Erythroblast (primary cell): ENCODE measurements at regions not wholly inside any gene's neighbourhood (a gene's known extent, or its start where the extent isn't known, plus 50 kb on each side); places are given as distances from the start of the nearest gene placed in this dataset.

Experiments
- GATA1 ChIP-seq: IDR thresholded peaks from 2 replicates; pipeline ENCODE4 v1.6.1; 2011; ENCODE audit warnings: low read depth, mild to moderate bottlenecking, control low read depth, low read length, moderate library complexity
- POLR2A ChIP-seq: IDR thresholded peaks from 2 replicates; pipeline ENCODE4 v1.6.1; 2011; ENCODE audit warnings: mild to moderate bottlenecking, low read length

GRCh38 chr10:84935772-84936171 lies 607.4 kb downstream of the CCSER2 start:
- no peak for TF ChIP-seq POLR2A
- no peak for TF ChIP-seq GATA1
